ENCODE measurements at regions not wholly inside any gene's neighbourhood (a gene's known extent, or its start where the extent isn't known, plus 50 kb on each side); places are given as distances from the start of the nearest gene placed in this dataset.

- H3K36me3 ChIP-seq (ENCODE audit: control insufficient read depth in 2 of 2, insufficient read depth in 2 of 2, low read length in 1 of 2): no peaks in the 10 kb centered on the region
- H3K4me3 ChIP-seq (ENCODE audit: low read depth in 1 of 2, low read length in 2 of 2): no peak overlapping the region
- H3K27me3 ChIP-seq (ENCODE audit: control insufficient read depth in 1 of 2, insufficient read depth in 2 of 2, low read length in 2 of 2): no peaks in the 10 kb centered on the region
- WGBS, 2 donors: 83 to 88% methylated on average over 3 of the region's 3 CpGs
- no peaks in the 10 kb centered on the region for H3K4me1 ChIP-seq (ENCODE audit: control insufficient read depth in 2 of 2, insufficient read depth in 2 of 2, low read length in 1 of 2)
- H3K9me3 ChIP-seq (ENCODE audit: control insufficient read depth in 2 of 2, insufficient read depth in 1 of 2, low read depth in 1 of 2, low read length in 1 of 2): no peaks in the 10 kb centered on the region
- no peak overlapping the region for H3K27ac ChIP-seq (ENCODE audit: low read depth in 2 of 2, low read length in 1 of 2)
Observed at GRCh38 chr12:107435072-107435471, 250.5 kb upstream of the PWP1 start.

GRCh38 chr12:107435520-107435919, 250.1 kb upstream of the PWP1 start:
- Histone ChIP-seq H3K4me1 (ENCODE audit: control insufficient read depth in 2 of 2, insufficient read depth in 2 of 2, low read length in 1 of 2) (no peaks in the 10 kb centered on the region), H3K36me3 (ENCODE audit: control insufficient read depth in 2 of 2, insufficient read depth in 2 of 2, low read length in 1 of 2) (no peaks in the 10 kb centered on the region), H3K27me3 (ENCODE audit: control insufficient read depth in 1 of 2, insufficient read depth in 2 of 2, low read length in 2 of 2) (no peaks in the 10 kb centered on the region), H3K9me3 (ENCODE audit: control insufficient read depth in 2 of 2, insufficient read depth in 1 of 2, low read depth in 1 of 2, low read length in 1 of 2) (no peaks in the 10 kb centered on the region), H3K27ac (ENCODE audit: low read depth in 2 of 2, low read length in 1 of 2) (no peak overlapping the region), H3K4me3 (ENCODE audit: low read depth in 1 of 2, low read length in 2 of 2) (no peak overlapping the region)
- WGBS, 2 donors: 68 to 83% methylated on average over 2 of the region's 2 CpGs

GRCh38 chr12:107436376-107436775, 249.2 kb upstream of the PWP1 start:
- Histone ChIP-seq H3K4me3 (ENCODE audit: low read depth in 1 of 2, low read length in 2 of 2) (no peak overlapping the region), H3K36me3 (ENCODE audit: control insufficient read depth in 2 of 2, insufficient read depth in 2 of 2, low read length in 1 of 2) (no peaks in the 10 kb centered on the region), H3K27me3 (ENCODE audit: control insufficient read depth in 1 of 2, insufficient read depth in 2 of 2, low read length in 2 of 2) (no peaks in the 10 kb centered on the region), H3K9me3 (ENCODE audit: control insufficient read depth in 2 of 2, insufficient read depth in 1 of 2, low read depth in 1 of 2, low read length in 1 of 2) (no peaks in the 10 kb centered on the region), H3K4me1 (ENCODE audit: control insufficient read depth in 2 of 2, insufficient read depth in 2 of 2, low read length in 1 of 2) (no peaks in the 10 kb centered on the region), H3K27ac (ENCODE audit: low read depth in 2 of 2, low read length in 1 of 2) (no peak overlapping the region)
- WGBS, 2 donors: 56 to 72% methylated on average over 5 of the region's 5 CpGs

- Histone ChIP-seq H3K36me3 (ENCODE audit: control insufficient read depth in 2 of 2, insufficient read depth in 2 of 2, low read length in 1 of 2) (no peaks in the 10 kb centered on the region), H3K27me3 (ENCODE audit: control insufficient read depth in 1 of 2, insufficient read depth in 2 of 2, low read length in 2 of 2) (no peaks in the 10 kb centered on the region)
- 87 to 91% methylated on average over 4 of the region's 4 CpGs for WGBS, 2 donors
Observed at GRCh38 chr12:107436836-107437235, 248.8 kb upstream of the PWP1 start.

GRCh38 chr12:107437954-107438353, 247.6 kb upstream of the PWP1 start:
- Histone ChIP-seq H3K4me1 (ENCODE audit: control insufficient read depth in 2 of 2, insufficient read depth in 2 of 2, low read length in 1 of 2) (no peaks in the 10 kb centered on the region), H3K27me3 (ENCODE audit: control insufficient read depth in 1 of 2, insufficient read depth in 2 of 2, low read length in 2 of 2) (no peaks in the 10 kb centered on the region), H3K36me3 (ENCODE audit: control insufficient read depth in 2 of 2, insufficient read depth in 2 of 2, low read length in 1 of 2) (no peaks in the 10 kb centered on the region), H3K27ac (ENCODE audit: low read depth in 2 of 2, low read length in 1 of 2) (no peak overlapping the region), H3K4me3 (ENCODE audit: low read depth in 1 of 2, low read length in 2 of 2) (no peak overlapping the region), H3K9me3 (ENCODE audit: control insufficient read depth in 2 of 2, insufficient read depth in 1 of 2, low read depth in 1 of 2, low read length in 1 of 2) (no peaks in the 10 kb centered on the region)
- 89 to 94% methylated on average over 6 of the region's 6 CpGs for WGBS, 2 donors

More at GRCh38 chr12:107436836-107437235, 248.8 kb upstream of the PWP1 start:
- H3K27ac ChIP-seq (ENCODE audit: low read depth in 2 of 2, low read length in 1 of 2): no peak overlapping the region
- H3K9me3 ChIP-seq (ENCODE audit: control insufficient read depth in 2 of 2, insufficient read depth in 1 of 2, low read depth in 1 of 2, low read length in 1 of 2): no peaks in the 10 kb centered on the region
- no peak overlapping the region for H3K4me3 ChIP-seq (ENCODE audit: low read depth in 1 of 2, low read length in 2 of 2)
- no peaks in the 10 kb centered on the region for H3K4me1 ChIP-seq (ENCODE audit: control insufficient read depth in 2 of 2, insufficient read depth in 2 of 2, low read length in 1 of 2)

GRCh38 chr12:107439026-107439738, 246.4 kb upstream of the PWP1 start:
- H3K27ac ChIP-seq (ENCODE audit: low read depth in 2 of 2, low read length in 1 of 2): no peak overlapping the region
- no peaks in the 10 kb centered on the region for H3K27me3 ChIP-seq (ENCODE audit: control insufficient read depth in 1 of 2, insufficient read depth in 2 of 2, low read length in 2 of 2)
- H3K9me3 ChIP-seq (ENCODE audit: control insufficient read depth in 2 of 2, insufficient read depth in 1 of 2, low read depth in 1 of 2, low read length in 1 of 2): no peaks in the 10 kb centered on the region
- H3K4me3 ChIP-seq (ENCODE audit: low read depth in 1 of 2, low read length in 2 of 2): no peak overlapping the region
- WGBS, 2 donors: 74% methylated on average over 8 of the region's 8 CpGs
- H3K4me1 ChIP-seq (ENCODE audit: control insufficient read depth in 2 of 2, insufficient read depth in 2 of 2, low read length in 1 of 2): no peaks in the 10 kb centered on the region
- H3K36me3 ChIP-seq (ENCODE audit: control insufficient read depth in 2 of 2, insufficient read depth in 2 of 2, low read length in 1 of 2): no peaks in the 10 kb centered on the region

- Histone ChIP-seq H3K27me3 (ENCODE audit: control insufficient read depth in 1 of 2, insufficient read depth in 2 of 2, low read length in 2 of 2) (no peaks in the 10 kb centered on the region), H3K9me3 (ENCODE audit: control insufficient read depth in 2 of 2, insufficient read depth in 1 of 2, low read depth in 1 of 2, low read length in 1 of 2) (no peaks in the 10 kb centered on the region), H3K27ac (ENCODE audit: low read depth in 2 of 2, low read length in 1 of 2) (no peak overlapping the region), H3K36me3 (ENCODE audit: control insufficient read depth in 2 of 2, insufficient read depth in 2 of 2, low read length in 1 of 2) (no peaks in the 10 kb centered on the region), H3K4me1 (ENCODE audit: control insufficient read depth in 2 of 2, insufficient read depth in 2 of 2, low read length in 1 of 2) (no peaks in the 10 kb centered on the region), H3K4me3 (ENCODE audit: low read depth in 1 of 2, low read length in 2 of 2) (no peak overlapping the region)
- WGBS, 2 donors: 73 to 87% methylated on average over 4 of the region's 4 CpGs
Observed at GRCh38 chr12:107440606-107441005, 245.0 kb upstream of the PWP1 start.

GRCh38 chr12:107441665-107442300, 243.8 kb upstream of the PWP1 start:
- Histone ChIP-seq H3K36me3 (ENCODE audit: control insufficient read depth in 2 of 2, insufficient read depth in 2 of 2, low read length in 1 of 2) (no peaks in the 10 kb centered on the region), H3K4me3 (ENCODE audit: low read depth in 1 of 2, low read length in 2 of 2) (no peak overlapping the region), H3K9me3 (ENCODE audit: control insufficient read depth in 2 of 2, insufficient read depth in 1 of 2, low read depth in 1 of 2, low read length in 1 of 2) (no peaks in the 10 kb centered on the region), H3K27me3 (ENCODE audit: control insufficient read depth in 1 of 2, insufficient read depth in 2 of 2, low read length in 2 of 2) (no peaks in the 10 kb centered on the region), H3K27ac (ENCODE audit: low read depth in 2 of 2, low read length in 1 of 2) (no peak overlapping the region), H3K4me1 (ENCODE audit: control insufficient read depth in 2 of 2, insufficient read depth in 2 of 2, low read length in 1 of 2) (no peaks in the 10 kb centered on the region)
- 24 to 26% methylated on average over 8 of the region's 8 CpGs for WGBS, 2 donors

GRCh38 chr12:107442326-107442987, 243.1 kb upstream of the PWP1 start:
- Histone ChIP-seq H3K9me3 (ENCODE audit: control insufficient read depth in 2 of 2, insufficient read depth in 1 of 2, low read depth in 1 of 2, low read length in 1 of 2) (no peaks in the 10 kb centered on the region), H3K36me3 (ENCODE audit: control insufficient read depth in 2 of 2, insufficient read depth in 2 of 2, low read length in 1 of 2) (no peaks in the 10 kb centered on the region), H3K27ac (ENCODE audit: low read depth in 2 of 2, low read length in 1 of 2) (no peak overlapping the region), H3K4me1 (ENCODE audit: control insufficient read depth in 2 of 2, insufficient read depth in 2 of 2, low read length in 1 of 2) (no peaks in the 10 kb centered on the region), H3K4me3 (ENCODE audit: low read depth in 1 of 2, low read length in 2 of 2) (no peak overlapping the region), H3K27me3 (ENCODE audit: control insufficient read depth in 1 of 2, insufficient read depth in 2 of 2, low read length in 2 of 2) (no peaks in the 10 kb centered on the region)
- whole genome bisulfite sequencing, 2 donors: 44 to 49% methylated on average over 7 of the region's 7 CpGs
